ENCODE measurements at regions not wholly inside any gene's neighbourhood (a gene's known extent, or its start where the extent isn't known, plus 50 kb on each side); places are given as distances from the start of the nearest gene placed in this dataset.

DNA sequence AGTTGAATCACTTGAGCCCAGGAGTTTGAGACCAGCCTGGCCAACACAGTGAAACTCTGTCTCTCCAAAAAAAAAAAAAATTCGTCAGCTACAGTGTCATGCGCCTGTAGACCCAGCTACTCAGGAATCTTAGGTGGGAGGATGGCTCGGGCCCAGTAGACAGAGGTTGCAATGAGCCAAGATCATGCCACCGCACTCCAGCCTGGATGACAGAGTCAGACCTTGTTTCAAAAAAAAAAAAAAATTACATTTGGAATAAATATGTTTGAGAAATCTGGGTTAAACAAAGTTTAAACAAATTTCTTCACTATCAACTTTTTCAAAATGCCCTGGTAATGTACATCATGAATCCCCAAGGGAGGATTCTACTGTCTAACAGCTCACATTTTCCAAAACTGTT is 187.0 kb upstream of the RASSF8 start:
- TF ChIP-seq, protein P1, sequence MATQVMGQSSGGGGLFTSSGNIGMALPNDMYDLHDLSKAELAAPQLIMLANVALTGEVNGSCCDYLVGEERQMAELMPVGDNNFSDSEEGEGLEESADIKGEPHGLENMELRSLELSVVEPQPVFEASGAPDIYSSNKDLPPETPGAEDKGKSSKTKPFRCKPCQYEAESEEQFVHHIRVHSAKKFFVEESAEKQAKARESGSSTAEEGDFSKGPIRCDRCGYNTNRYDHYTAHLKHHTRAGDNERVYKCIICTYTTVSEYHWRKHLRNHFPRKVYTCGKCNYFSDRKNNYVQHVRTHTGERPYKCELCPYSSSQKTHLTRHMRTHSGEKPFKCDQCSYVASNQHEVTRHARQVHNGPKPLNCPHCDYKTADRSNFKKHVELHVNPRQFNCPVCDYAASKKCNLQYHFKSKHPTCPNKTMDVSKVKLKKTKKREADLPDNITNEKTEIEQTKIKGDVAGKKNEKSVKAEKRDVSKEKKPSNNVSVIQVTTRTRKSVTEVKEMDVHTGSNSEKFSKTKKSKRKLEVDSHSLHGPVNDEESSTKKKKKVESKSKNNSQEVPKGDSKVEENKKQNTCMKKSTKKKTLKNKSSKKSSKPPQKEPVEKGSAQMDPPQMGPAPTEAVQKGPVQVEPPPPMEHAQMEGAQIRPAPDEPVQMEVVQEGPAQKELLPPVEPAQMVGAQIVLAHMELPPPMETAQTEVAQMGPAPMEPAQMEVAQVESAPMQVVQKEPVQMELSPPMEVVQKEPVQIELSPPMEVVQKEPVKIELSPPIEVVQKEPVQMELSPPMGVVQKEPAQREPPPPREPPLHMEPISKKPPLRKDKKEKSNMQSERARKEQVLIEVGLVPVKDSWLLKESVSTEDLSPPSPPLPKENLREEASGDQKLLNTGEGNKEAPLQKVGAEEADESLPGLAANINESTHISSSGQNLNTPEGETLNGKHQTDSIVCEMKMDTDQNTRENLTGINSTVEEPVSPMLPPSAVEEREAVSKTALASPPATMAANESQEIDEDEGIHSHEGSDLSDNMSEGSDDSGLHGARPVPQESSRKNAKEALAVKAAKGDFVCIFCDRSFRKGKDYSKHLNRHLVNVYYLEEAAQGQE (IDR thresholded peaks at IDR 0.05; ENCODE audit: insufficient read depth in 1 of 2, low read depth in 2 of 2, low read length in 2 of 2) = no peak
- TF ChIP-seq TAF1 (IDR thresholded peaks at IDR 0.05; ENCODE audit: borderline replicate concordance, insufficient read depth, low read length) = no peak
- no peak for TF ChIP-seq POLR2AphosphoS5 (IDR thresholded peaks at IDR 0.05; ENCODE audit: low read depth, low read length)
- TF ChIP-seq SIN3A (IDR thresholded peaks at IDR 0.05; ENCODE audit: borderline replicate concordance, insufficient read depth, low read length) = no peak
- TF ChIP-seq FOXP2 (optimal IDR thresholded peaks at IDR 0.05; ENCODE audit: borderline replicate concordance, extremely low read depth, extremely low read length, insufficient read depth) = no peak
